NB4 (cell line): ENCODE measurements at regions not wholly inside any gene's neighbourhood (a gene's known extent, or its start where the extent isn't known, plus 50 kb on each side); places are given as distances from the start of the nearest gene placed in this dataset.

Source experiments
- CTCF ChIP-seq: IDR thresholded peaks from one replicate; pipeline ENCODE4 v1.5.1; 2012; ENCODE audit warnings: low read depth, low read length
- MAX ChIP-seq: IDR thresholded peaks from 2 replicates; pipeline ENCODE4 v1.6.1; 2011; ENCODE audit warnings: low read depth, low read length
- MYC ChIP-seq: IDR thresholded peaks from 2 replicates; pipeline ENCODE4 v1.6.1; 2011; ENCODE audit warnings: low read depth, low read length
- POLR2A ChIP-seq: IDR thresholded peaks from 2 replicates; pipeline ENCODE4 v1.6.1; 2011; ENCODE audit warnings: mild to moderate bottlenecking; ENCODE audit not compliant: insufficient read length; ENCODE audit errors: extremely low read depth

GRCh38 chr13:30016398-30016797 lies 166.0 kb upstream of the UBL3 start:
- TF ChIP-seq CTCF (no peak), MAX (no peak), POLR2A (no peak), MYC (no peak)
